CD4-positive, alpha-beta T cell (primary cell): ENCODE measurements at regions not wholly inside any gene's neighbourhood (a gene's known extent, or its start where the extent isn't known, plus 50 kb on each side); places are given as distances from the start of the nearest gene placed in this dataset.
"Not testable (repeated sequence)": the region's sequence is repeated elsewhere in the genome, so short reads cannot be mapped to it uniquely, and the experiment has no call there.

ENCODE experiments used
- ATAC-seq: fragments of 200-7000 bp; cut with Tn5 transposase; one replicate; pipeline ENCODE4 v1.10.0; 2022; ENCODE audit warnings: mild to moderate bottlenecking; ENCODE audit not compliant: poor library complexity
- CTCF ChIA-PET: fragments of 350-600 bp; sonication (Branson Sonifier 250); formaldehyde crosslinking; loops from one replicate; lab custom pipeline; 2021; ENCODE audit warnings: antibody characterized with exemption, inconsistent platforms; lab: Charles Lee
- POLR2A ChIA-PET: fragments of 350-600 bp; sonication (Branson Sonifier 250); formaldehyde crosslinking; loops from one replicate; lab custom pipeline; 2021; ENCODE audit warnings: antibody characterized with exemption, inconsistent platforms; lab: Charles Lee
- DNase-seq, 14 experiments: peaks; one replicate each; pipeline ENCODE4 v3.0.0-alpha.2; 2013 to 2020; ENCODE audit warnings: mixed read lengths in 2 of 14
- H3K27ac ChIP-seq, 2 donors: one replicate each; pipeline versions ENCODE4 v1.5.1 to v1.7.0; 2013; ENCODE audit warnings: low read length in 2 of 2, low read depth in 1 of 2, mild to moderate bottlenecking in 1 of 2
- H3K27me3 ChIP-seq, 2 experiments: 1 replicate in 1 of 2; 2 replicates in 1 of 2; pipeline versions ENCODE4 v1.6.1 to v1.7.0; 2013; ENCODE audit warnings: low read length in 2 of 2, control low read depth in 1 of 2, mild to moderate bottlenecking in 1 of 2, moderate library complexity in 1 of 2; ENCODE audit not compliant: insufficient read depth in 2 of 2, control insufficient read depth in 1 of 2
- H3K36me3 ChIP-seq: one replicate; pipeline ENCODE4 v1.6.1; 2013; ENCODE audit warnings: low read length, control low read depth; ENCODE audit not compliant: insufficient read depth
- H3K4me1 ChIP-seq: one replicate; pipeline ENCODE4 v1.6.1; 2013; ENCODE audit warnings: low read length, control low read depth; ENCODE audit not compliant: insufficient read depth
- H3K4me3 ChIP-seq: one replicate; pipeline ENCODE4 v1.5.1; 2013; ENCODE audit warnings: mild to moderate bottlenecking, low read length, moderate library complexity
- H3K9me3 ChIP-seq, 2 experiments: 1 replicate in 1 of 2; 2 replicates in 1 of 2; pipeline versions ENCODE4 v1.6.1 to v1.7.0; 2013; ENCODE audit warnings: low read length in 2 of 2, mild to moderate bottlenecking in 2 of 2, control low read depth in 1 of 2, moderate library complexity in 1 of 2; ENCODE audit not compliant: control insufficient read depth in 1 of 2, insufficient read depth in 1 of 2
- H3K27ac Mint-ChIP-seq: one replicate; pipeline ENCODE4 v1.8.0; 2020; ENCODE audit warnings: mixed read lengths
- H3K27me3 Mint-ChIP-seq: one replicate; pipeline ENCODE4 v1.8.0; 2021; ENCODE audit warnings: mixed read lengths
- H3K36me3 Mint-ChIP-seq: one replicate; pipeline ENCODE4 v1.8.0; 2021; ENCODE audit warnings: low read depth, mixed read lengths
- H3K4me1 Mint-ChIP-seq: one replicate; pipeline ENCODE4 v1.8.0; 2021; ENCODE audit warnings: low read depth, mixed read lengths
- H3K4me3 Mint-ChIP-seq: one replicate; pipeline ENCODE4 v1.8.0; 2020; ENCODE audit warnings: mild to moderate bottlenecking, mixed read lengths
- H3K9me3 Mint-ChIP-seq: one replicate; pipeline ENCODE4 v1.8.0; 2020; ENCODE audit warnings: mixed read lengths
- intact Hi-C, 2 experiments: fragments of 100-400 bp; cut with DNase I in 1 of 2; cut with micrococcal nuclease in 1 of 2; formaldehyde crosslinking; loops; one replicate each; pipeline versions ENCODE4 v1.15.1 to v1.9.0; 2023 to 2025; cut with DNase I, micrococcal nuclease
- TF ChIP-seq, protein P1 (sequence below): fragments of 200-600 bp; IDR thresholded peaks from one replicate; pipeline ENCODE4 v1.8.0; 2022; ENCODE audit warnings: antibody characterized with exemption, mild to moderate bottlenecking

GRCh38 chr22:48482771-48483170, 1344.9 kb downstream of the BRD1 start:
- H3K4me3 ChIP-seq: no peak overlapping the region
- Mint-ChIP-seq H3K4me3 (no peak overlapping the region), H3K27me3 (peaks cover 21% of the 10 kb centered on the region), H3K27ac (no peak overlapping the region), H3K9me3 (no peaks in the 10 kb centered on the region), H3K4me1 (no peaks in the 10 kb centered on the region), H3K36me3 (no peaks in the 10 kb centered on the region)
- intact Hi-C loops: no loop called here
- TF ChIP-seq, protein P1, sequence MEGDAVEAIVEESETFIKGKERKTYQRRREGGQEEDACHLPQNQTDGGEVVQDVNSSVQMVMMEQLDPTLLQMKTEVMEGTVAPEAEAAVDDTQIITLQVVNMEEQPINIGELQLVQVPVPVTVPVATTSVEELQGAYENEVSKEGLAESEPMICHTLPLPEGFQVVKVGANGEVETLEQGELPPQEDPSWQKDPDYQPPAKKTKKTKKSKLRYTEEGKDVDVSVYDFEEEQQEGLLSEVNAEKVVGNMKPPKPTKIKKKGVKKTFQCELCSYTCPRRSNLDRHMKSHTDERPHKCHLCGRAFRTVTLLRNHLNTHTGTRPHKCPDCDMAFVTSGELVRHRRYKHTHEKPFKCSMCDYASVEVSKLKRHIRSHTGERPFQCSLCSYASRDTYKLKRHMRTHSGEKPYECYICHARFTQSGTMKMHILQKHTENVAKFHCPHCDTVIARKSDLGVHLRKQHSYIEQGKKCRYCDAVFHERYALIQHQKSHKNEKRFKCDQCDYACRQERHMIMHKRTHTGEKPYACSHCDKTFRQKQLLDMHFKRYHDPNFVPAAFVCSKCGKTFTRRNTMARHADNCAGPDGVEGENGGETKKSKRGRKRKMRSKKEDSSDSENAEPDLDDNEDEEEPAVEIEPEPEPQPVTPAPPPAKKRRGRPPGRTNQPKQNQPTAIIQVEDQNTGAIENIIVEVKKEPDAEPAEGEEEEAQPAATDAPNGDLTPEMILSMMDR: no peak
- H3K9me3 ChIP-seq: no peaks in the 10 kb centered on the region
- no peak overlapping the region for H3K27ac ChIP-seq
- ATAC-seq (no peak), DNase-seq (no peak)
- H3K36me3 ChIP-seq: no peaks in the 10 kb centered on the region
- no peaks in the 10 kb centered on the region for H3K4me1 ChIP-seq
- ChIA-PET CTCF (no interaction called here), POLR2A (no interaction called here)
- H3K27me3 ChIP-seq: peaks cover 9 to 16% of the 10 kb centered on the region in 2 experiments

DNA sequence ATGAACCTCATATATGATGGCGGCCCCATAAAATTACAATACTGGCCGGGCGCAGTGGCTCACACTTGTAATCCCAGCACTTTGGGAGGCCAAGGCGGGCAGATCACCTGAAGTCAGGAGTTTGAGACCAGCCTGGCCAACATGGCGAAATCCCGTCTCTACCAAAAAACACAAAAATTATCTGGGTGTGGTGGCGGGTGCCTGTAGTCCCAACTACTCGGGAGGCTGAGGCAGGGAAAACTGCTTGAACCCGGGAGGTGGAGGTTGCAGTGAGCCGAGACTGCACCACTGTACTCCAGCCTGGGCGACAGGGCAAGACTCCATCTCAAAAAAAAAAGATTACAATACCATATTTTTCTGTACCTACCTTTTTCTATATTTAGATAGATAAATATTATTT, 1345.5 kb downstream of the BRD1 start:
- H3K4me3 ChIP-seq, H3K27ac Mint-ChIP-seq, H3K36me3 ChIP-seq, H3K27ac ChIP-seq, H3K4me3 Mint-ChIP-seq, intact Hi-C loops, ATAC-seq, POLR2A ChIA-PET, H3K9me3 ChIP-seq, H3K9me3 Mint-ChIP-seq, H3K4me1 ChIP-seq, H3K4me1 Mint-ChIP-seq, H3K36me3 Mint-ChIP-seq, DNase-seq: not testable (repeated sequence)
- CTCF ChIA-PET: interaction anchor here (0.6 kb wide), 1 partner anchor 13 kb away, joined by 3 read pairs; no protein-coding TSS in a partner anchor
- H3K27me3 Mint-ChIP-seq: peaks cover 15% of the 10 kb centered on the region
- H3K27me3 ChIP-seq: peaks cover 7 to 15% of the 10 kb centered on the region in 2 experiments

DNA sequence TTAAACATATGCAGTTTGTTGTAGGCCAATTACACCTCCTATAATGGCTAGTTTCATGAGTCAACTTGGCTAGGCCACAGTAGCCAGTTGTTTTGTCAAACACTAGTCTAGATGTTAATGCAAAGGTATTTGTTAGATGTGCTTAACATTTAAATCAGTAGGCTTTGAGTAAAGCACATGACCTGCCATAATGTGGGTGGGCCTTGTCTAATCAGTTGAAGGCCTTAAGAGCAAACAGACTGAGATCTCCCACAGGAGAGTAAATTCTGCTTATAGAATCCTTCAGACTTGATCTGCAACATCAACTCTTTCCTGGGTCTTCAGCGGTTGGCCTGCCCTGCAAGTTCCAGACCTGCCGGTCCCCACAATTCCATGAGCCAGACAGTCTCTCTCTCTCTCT, 1345.9 kb downstream of the BRD1 start:
- TF ChIP-seq, protein P1: no peak
- Histone ChIP-seq H3K9me3 (peaks cover 0 to 4% of the 10 kb centered on the region in 2 experiments), H3K4me3 (no peak overlapping the region), H3K27me3 (peaks cover 6 to 11% of the 10 kb centered on the region in 2 experiments), H3K36me3 (no peaks in the 10 kb centered on the region), H3K27ac (no peak overlapping the region), H3K4me1 (no peaks in the 10 kb centered on the region)
- no peak for DNase-seq
- no peak for ATAC-seq
- ChIA-PET POLR2A (no interaction called here), CTCF (interaction anchor here (0.6 kb wide), 1 partner anchor 13 kb away, joined by 3 read pairs; no protein-coding TSS in a partner anchor)
- Mint-ChIP-seq H3K4me1 (no peaks in the 10 kb centered on the region), H3K9me3 (no peaks in the 10 kb centered on the region), H3K27ac (no peak overlapping the region), H3K36me3 (no peaks in the 10 kb centered on the region), H3K4me3 (no peak overlapping the region), H3K27me3 (peaks cover 12% of the 10 kb centered on the region)
- intact Hi-C loops: no loop called here
